Stimulated activated CD4-positive, alpha-beta T cell treated with anti-CD3 and anti-CD28 coated beads, Interleukin-12 subunit alpha, Interleukin-12 subunit beta, amount 100 ng/mL, for 4 hours (primary cell): ENCODE measurements at regions not wholly inside any gene's neighbourhood (a gene's known extent, or its start where the extent isn't known, plus 50 kb on each side); places are given as distances from the start of the nearest gene placed in this dataset.

ENCODE experiments used
- DNase-seq: peaks from one replicate; pipeline ENCODE4 v3.0.0-alpha.2; 2020

DNA sequence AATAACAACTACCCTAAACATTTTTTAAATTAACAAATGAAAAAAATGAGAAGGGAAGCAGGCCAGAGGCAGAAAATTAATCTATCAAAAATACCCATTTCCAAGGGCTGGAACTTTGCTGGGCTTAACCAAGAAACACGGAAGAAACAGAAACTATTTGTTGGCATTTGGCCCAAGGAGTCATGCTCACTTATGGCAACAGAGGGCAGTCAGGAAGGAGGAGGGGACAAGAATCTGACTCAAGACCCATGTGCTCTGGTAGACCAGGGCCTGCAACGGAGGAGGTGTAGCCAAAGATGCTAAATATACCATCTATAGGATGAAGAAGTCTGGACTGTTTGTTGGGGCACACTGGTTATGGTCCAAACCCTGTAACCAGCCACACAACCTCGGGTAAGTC is 496.7 kb downstream of the COG6 start:
- DNase-seq = no peak

DNA sequence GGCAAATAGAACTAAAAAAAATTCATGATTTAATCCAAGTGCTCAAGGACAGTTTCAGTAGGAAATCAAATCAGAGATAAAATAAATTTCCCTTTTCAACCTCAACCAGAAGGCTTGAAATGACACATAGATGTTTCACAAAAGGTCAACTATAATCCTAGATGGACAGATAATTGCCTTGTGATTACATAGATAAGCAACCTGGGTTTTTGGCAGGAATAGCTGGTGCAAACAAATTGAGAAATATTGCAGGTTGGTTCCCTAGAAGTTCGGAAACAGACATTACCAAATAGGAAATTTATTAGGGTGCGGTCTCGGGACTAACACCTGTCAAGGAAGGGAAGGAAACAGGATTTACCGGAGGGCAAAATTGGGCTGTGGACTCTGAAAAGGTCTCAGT is 497.5 kb downstream of the COG6 start:
- DNase-seq = no peak

DNA sequence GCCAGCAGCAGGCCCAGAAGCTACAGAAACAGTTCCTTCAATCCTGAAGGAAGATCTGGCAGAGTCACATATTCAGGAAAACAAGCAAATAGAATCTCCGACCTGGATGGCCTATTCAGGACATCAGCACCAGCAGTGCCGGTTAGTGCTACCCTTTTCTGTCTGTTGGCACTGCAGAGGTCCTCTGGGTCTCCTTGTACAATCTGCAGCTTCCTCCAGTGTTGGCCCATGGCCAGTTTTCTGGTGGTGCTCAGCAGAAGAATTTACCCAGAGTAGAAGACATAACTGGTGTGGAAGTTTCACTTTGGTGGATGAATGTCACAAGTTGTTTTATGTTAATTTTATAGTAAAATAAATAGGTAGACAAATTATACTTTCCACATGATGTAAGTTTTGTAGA is 498.1 kb downstream of the COG6 start:
- DNase-seq = no peak

DNA sequence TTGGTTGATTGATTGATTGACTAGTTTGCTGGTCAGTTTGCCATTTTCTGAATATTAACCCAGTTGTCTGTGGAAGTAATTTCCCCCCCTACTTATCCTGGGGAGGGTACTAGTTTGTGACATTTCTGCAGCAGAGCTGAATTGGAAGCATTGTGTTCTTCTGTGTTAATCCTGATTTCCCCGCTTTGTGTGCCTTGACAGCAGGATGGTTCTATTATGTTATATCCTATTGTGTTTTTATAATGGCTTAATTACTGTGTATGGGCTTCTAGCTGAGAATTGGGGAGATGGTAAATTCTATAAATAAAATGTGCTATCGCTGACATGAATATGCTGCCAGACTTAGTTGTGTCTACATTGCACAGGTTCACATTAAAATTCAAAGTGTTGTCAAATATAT is 499.7 kb downstream of the COG6 start:
- DNase-seq = no peak

DNA sequence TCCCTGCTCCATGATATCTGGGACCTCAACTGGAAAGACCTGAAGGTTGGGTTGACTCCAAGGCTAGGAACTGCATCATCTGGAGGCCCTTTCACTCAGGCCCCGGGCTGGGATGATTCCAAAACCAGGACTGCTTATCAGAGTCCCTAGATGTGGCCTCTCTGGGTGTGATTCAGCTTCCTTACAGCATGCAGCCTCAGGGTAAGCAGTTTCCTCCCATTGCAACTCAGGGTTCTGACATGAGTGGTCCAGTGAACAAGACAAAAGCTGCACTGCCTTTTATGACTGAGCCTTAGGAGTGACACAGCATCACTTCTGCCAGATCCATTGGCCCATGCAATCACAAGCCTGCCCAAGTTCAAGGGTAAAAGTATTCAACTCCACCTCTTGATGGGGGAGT is 502.8 kb downstream of the COG6 start:
- DNase-seq = no peak

DNA sequence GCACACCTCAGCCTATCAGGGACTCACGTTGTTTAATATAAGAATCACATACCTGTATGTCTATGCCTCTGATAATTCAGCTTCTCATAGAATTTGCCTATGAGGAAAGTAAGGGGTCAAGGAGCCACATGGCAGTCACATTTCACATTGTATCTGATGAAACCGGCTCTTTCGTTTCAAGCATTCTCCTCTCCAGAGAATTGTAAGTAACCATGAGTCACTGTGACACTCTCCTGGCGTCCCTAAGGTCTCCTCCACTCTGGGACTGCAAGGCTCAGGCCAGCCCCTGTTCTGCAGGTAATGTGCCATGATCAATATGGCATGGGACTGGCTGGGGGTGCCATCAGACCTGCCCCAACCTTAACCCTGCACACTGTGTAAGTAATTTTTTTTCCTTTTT is 503.3 kb downstream of the COG6 start:
- DNase-seq = no peak

DNA sequence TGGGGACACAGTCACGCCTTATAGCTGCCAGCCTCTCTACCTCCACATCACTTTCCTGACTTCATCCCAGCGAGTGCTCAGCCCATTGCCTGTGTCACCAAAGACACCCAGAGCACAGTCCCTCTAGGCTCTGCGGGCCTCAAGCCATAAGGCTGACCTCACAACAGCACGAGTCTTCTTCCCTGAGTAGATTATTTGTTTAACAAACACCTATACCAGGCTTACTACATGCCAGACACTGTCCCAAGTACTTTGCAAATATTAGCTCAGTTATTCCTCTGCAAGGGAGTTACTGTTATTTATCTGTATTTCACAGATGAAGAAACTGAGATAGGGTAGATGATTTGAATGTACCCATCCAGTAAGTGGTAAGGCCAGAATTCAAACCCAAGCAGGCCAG is 504.3 kb downstream of the COG6 start:
- DNase-seq = no peak

DNA sequence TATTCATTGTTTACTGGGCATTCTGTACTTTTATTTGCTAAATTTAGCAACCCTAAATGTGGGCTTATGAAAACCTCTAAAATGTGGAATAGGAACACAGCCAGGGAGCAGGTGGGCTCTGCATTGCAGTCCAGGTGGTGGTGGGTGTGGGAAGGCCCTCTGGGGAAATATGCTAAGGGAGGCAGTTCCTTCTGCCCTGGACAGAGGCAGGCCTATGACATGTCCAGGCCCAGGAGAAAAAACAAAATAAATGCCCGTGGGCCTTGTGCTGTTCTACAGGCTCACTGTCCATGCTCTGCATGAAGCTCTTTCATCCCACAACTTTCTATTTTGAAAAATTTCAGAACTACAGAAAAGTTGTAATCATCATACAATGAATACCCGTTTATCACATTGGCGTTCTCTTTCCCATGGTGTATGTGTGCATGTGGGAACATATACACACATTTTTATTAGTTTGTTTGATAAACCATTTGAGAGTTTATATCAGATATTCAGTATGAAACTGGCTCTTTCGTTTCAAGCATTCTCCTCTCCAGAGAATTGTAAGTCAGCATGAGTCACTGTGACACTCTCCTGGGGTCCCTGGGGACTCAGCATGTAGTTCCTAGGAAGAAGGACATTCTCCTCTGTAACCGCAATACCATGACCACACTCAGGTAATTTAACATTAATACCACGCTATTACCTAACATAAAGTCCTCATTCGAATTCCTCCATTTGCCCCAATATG is 505.3 kb downstream of the COG6 start:
- DNase-seq = no peak

DNA sequence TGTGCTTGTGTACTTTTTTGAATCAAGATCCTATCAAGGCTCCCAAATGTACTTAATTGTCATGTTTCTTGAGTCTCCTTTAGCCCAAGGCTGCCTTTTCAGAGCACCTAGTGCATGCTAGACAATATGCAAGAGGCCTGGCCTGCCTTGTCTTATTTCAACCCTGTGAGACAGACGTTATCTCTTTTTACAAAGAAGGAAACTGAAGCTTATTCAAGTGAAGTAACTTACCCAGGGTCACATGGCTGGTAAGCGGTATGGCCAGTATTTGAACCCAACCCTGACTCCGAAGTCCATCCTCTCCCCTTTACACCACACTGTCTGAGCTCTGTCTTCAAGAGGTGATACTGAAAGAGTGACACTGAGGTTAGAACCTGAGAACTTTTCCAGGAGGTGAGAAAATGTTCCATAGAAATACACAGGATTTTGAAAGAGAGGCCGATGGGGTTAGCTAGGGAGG is 505.1 kb downstream of the FOXO1 start:
- no peak for DNase-seq

DNA sequence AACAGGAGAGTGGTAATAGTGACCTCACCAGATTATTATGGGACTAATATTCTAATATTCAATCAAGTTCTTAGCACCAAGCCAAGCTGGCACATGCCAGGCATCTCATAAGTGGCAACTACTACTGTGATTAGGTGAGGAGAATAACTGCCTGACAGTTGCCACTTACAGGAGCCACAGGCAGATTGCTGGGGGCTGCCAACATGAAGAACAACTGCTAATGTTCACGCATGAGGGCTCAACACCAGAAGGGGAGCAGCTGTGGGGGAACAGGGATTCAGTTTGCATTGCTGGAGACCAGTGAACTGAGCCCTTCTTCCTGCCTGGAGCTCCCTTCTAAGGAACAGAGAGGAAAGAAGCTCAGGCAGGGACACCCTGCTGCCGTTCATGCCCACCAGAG is 504.5 kb downstream of the FOXO1 start:
- DNase-seq = no peak

DNA sequence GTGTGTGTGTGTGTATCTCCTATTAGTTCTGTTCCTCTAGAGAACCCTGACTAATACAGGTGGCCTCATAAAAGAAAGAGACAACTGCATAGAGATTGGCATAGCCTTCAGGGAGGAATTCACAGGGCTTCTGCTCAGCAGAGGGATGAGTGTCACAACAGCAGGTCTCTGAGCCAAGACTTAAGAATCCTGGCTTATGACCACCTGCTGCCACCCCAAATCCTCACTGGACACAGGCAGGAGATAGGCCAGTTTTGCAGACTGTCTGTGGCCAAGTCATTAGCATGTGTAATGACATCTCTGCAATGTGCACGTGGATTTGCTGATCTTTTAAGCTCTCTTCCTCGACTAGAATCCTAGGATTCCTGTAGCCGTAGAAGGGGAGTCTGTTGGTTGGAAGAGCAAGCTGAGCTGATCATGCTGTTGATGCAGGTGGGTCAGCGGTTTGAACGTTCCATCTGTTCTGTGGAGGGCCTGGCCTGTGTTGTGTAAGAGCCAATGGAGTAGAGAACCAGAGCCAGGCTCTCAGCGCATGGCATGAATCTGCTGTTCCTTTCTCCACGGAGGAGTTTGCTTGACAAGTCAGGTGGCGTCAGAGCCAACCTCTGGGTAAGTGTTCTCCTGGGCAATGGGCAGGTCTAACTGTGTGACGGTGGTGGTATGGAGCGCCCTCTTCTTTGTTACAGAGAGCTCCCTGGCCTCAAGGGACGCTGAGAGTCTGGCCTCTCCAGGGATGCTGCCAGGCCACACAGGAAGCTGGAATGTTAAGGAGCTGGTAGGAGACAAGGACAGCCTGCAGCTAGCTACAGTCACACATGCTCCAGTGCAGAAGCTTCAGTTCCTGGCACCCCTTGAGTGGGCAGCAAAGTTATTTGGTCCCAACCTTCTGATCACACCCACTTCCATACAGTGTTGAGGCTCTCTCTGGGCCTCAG is 503.1 kb downstream of the FOXO1 start:
- no peak for DNase-seq

DNA sequence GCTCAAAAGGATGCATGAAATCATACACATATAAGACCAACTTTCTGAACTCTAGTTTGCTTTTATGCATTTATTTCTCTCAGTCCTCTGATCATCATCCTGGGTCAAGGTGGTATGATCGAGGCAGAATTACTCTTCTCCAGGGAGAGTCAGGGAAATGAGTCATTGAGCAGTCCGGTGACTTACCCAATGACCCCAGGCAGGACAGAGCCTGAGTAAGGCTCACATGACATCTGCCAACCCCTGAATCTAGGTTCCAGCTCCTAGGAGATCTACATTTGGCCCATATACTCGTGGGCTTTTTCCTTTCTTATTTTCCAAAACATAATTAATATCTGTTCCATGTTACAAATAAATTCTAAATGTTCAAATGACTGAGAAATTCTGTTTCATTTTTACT is 502.3 kb downstream of the FOXO1 start:
- DNase-seq = no peak

DNA sequence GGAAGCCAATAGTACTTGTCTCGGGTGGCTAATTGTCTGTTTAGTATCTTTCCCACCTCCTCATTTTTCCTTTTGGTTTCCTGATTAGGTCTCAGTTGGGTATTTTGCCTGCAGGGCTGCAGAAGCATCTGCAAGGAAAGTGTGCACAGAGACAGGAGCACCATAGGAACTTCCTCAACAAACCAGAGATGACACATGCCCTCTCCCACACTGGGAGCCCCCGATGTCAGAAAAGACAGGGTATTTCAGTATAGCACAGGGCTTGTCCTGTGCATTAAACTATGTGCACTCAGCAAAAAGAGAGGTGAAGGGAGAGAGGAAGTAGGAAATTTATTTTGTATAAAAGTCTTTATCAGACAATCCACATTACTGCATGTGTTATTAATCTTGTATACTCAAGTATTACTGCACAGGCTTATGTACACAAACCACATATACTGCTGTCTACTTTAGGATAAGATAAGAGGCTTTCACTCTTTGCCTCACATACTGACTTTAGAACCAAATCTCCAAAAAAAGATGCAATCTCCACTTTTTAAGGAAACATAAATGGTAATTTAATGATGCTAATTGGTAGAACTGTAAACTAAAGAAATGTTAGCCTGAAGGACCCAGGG is 501.0 kb downstream of the FOXO1 start:
- DNase-seq = no peak

DNA sequence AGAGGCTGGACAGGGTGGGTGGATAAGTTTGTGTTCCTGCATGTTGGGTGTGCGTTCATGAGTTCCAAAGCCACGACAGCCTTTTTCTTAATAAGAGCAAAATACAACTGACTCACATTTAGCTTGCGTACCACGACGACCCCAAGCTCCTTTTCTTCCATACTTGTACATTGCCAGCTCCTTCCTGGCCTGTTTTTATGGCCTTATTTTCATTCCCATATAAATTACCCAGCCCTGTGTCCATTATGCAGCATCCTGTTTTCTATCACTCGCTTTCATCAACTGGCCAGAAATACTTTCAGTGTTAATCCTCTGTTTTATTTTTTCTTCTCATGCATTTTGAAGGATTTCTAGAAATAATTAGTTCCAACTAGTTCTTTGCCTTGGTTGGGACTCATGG is 499.1 kb downstream of the FOXO1 start:
- DNase-seq = no peak

DNA sequence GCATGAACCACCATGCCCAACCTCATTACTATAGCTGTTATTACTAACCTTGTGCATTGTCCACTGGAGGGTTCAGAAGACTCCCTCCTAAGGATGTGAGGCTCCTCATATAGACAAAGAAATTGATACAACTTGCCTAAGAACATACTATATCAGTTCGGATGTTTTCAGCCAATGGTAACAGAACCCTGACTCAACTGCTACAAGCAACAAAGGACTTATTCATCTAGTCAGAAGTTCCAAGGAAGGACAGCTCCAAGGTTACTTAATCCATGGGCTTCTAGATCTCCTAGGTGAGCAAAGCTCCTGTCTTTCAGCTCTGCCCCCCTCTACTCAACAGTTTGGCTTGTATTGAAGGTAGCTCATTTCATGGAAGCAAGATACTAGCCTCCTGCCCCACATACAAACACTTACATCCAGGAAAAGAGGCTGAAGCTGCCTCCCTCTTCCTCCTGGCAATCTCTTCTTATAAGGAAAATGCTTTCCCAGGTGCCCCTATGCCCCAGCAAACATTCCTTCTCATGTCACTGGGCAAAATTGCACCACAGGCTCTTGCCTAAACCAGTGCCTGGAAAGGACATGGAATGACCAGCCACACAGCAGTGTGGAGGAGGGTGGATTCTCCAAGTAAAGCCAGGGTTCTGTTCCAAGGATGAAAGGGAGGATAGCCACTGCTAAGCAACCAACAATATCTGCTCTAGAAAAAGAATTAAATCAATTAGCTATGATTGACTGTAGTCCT is 497.8 kb downstream of the FOXO1 start:
- DNase-seq = no peak

DNA sequence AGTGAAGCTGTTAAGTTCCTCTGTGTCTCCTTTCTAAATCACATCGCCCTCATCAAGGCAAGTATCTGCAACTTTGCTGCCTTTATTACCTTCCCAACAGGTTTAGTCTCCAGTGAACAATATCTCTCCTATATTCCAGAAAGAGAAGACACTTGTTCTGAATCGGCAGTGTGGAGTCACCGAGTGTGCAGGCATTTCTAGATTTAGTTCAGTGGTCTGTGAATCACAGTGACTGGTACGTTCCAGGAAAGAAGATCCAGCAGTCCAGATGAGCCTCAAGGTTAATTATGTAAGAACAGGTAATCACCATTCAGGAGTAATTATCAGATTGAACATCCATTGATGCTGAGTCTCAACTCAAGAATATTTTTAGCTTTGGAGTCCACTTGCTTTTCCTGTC is 497.0 kb downstream of the FOXO1 start:
- DNase-seq = no peak

DNA sequence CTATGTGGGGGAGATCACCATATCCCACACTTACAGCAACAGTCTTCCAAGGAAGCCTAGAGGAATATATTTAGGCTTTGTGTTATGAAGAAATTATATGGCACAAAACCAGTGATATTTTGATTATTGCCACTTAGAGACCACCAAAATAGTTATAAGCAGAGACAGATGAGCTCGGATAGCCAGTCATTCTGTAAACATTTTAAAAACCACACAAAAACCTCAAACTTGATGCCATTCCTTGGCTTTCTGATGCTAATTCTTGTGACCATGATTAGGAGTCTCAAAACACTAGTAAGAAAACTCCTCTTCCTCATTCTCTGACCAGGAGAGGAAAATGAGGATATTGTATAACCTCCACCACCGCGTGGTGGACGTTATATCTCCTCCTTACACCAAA is 496.4 kb downstream of the FOXO1 start:
- no peak for DNase-seq

DNA sequence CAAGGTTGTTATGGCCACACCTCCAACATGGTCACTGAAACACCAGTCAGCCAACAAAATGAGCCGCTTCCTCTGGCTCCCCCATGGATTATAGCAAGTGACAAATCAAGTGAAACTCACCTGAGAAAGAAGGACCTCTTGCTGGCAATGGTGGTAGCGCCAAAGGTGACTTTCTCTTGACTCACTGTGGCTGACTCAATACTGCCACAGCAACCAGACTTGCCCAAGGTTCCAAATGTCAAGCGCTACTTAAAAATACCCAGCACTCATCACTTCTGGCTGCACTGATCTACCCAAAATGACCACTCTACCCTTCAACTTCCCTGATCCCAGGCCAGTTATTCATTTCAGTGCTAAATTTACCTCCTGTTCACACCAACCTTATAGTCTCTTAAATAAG is 495.5 kb downstream of the FOXO1 start:
- peak; percentile 33 for DNase-seq

DNA sequence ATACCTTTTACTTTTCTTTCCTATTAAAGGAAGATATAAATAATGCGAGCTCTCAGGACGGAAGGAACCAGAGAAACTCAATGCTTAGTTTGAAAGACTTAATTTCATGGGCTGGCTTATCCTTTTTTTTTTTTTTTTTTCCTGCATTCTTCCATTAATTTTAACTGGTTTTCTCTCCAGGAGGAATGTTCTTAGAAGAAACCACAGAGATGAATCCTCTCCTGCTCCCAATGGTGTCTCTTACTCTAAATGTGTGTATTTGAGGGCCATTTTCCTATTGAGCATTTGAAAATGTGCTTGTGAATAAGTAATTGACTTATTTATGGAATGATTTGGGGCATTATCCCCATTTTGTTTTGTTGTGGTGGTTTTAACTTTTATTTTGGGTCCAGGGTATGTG is 494.9 kb downstream of the FOXO1 start:
- DNase-seq = no peak

DNA sequence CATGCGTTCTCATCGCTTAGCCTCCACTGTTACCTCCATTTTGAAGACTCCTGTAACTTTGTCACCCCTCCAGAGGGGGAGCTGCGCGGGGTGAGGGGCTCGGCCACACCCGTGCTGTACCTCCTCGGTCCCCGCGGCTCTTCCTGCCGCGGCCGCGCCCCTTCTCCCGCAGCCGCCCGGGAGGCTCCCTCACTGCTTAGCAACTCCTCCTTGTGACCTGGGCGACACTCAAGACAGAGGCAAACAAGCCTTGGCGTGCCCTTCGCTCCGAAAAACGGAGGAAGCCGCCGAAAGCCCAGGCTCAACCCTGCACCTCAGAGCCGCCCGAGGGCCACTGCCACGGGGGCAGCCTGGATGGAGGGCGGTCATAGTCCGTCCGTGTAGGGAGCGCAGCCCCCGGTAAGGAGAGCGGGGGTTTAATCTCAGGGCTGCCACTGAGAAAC is 494.3 kb downstream of the FOXO1 start:
- no peak for DNase-seq

DNA sequence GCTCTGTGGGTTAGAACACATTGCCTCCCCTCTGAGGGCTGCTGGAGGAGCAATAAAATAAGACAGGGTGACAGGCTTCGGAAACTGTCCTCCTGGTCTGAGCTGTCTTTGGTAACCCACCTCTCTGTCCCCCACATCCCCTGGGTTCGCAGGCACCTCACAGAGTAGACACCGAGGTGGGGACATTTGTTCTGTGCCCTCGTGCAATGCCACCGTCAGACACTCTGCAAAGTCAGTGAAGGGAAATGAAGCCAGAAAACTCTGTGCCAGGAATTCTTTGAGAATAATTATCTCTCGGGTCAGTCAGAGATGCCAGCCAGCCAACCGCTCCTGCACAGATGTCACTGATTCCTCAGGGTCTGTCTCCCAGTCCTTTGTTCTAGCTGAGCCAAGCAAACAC is 493.6 kb downstream of the FOXO1 start:
- no peak for DNase-seq

DNA sequence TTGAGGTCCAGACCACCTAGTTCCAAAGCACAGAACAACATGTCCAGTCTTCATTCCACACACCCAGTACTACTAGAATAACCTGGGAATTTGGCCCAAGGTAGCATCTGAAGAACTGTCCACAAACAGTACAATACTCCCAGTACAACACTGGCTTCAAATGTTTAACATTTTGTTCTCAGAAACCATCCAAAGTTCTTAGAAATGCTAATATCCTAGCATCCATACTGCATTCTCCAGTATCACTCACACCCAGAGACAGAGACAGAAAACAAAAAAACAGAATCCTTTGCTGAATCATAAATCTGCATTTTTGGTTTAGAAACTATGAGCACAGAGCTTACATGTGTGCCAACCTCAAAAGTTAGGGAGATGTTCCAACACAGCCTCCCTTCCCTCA is 490.8 kb downstream of the FOXO1 start:
- DNase-seq = no peak

DNA sequence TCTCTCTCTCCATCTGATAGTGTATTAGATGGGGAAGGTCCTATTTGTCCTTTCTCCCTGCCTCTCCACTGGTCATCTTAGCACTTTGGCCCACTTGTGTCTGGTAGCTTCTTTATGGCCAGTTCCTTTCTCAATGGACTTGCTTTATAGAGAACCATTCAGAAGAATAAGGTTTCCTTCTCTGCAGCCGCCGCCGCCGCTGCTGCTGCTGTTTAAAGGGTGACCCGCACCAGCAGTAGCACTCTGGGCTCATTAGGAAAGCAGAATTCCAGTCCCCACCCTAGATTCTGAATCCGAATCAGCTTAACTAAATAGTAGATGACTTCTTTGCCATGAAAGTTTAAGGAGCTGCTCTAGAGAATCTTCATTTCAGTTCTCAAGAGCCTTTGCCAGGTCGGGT is 490.2 kb downstream of the FOXO1 start:
- DNase-seq = no peak
